ENCODE measurements at regions not wholly inside any gene's neighbourhood (a gene's known extent, or its start where the extent isn't known, plus 50 kb on each side); places are given as distances from the start of the nearest gene placed in this dataset.

GRCh38 chr3:83063446-83063845 lies 1302.0 kb upstream of the GBE1 start:
- POLR2A ChIA-PET = no interaction called here
- Histone ChIP-seq H3K9ac (ENCODE audit: insufficient read depth in 1 of 2, low read depth in 2 of 2, low read length in 2 of 2) (no peak overlapping the region), H3K36me3 (ENCODE audit: control insufficient read depth, insufficient read depth, low read length) (no peaks in the 10 kb centered on the region), H3K27me3 (ENCODE audit: control insufficient read depth in 2 of 2, insufficient read depth in 2 of 2, low read length in 2 of 2) (no peaks in the 10 kb centered on the region), H3K9me1 (ENCODE audit: control insufficient read depth, insufficient read depth, low read length) (no peaks in the 10 kb centered on the region), H3K4me2 (ENCODE audit: insufficient read depth, low read length) (no peak overlapping the region), H3K27ac (ENCODE audit: extremely low read depth, low read depth, low read length) (no peak overlapping the region), H3K4me3 (no peak overlapping the region), H4K20me1 (replicated peaks; ENCODE audit: control insufficient read depth, insufficient read depth, low read length) (no peaks in the 10 kb centered on the region), H3K9me3 (replicated peaks; ENCODE audit: control insufficient read depth, insufficient read depth, low read depth, low read length) (no peaks in the 10 kb centered on the region), H3K79me2 (ENCODE audit: control insufficient read depth, insufficient read depth, low read length) (no peaks in the 10 kb centered on the region), H2AFZ (ENCODE audit: low read depth, low read length) (no peak overlapping the region), H3K4me1 (replicated peaks in 1 of 2; ENCODE audit: control insufficient read depth in 2 of 2, insufficient read depth in 2 of 2, low read length in 2 of 2) (no peaks in the 10 kb centered on the region)
- TF ChIP-seq MYNN (IDR thresholded peaks at IDR 0.05) (no peak), MYNN (CRISPR knock-in tag; IDR thresholded peaks at IDR 0.05) (no peak), ZNF175 (CRISPR knock-in tag; IDR thresholded peaks at IDR 0.05; ENCODE audit: low read depth) (no peak), SOX6 (IDR thresholded peaks at IDR 0.05) (no peak), ZNF518B (CRISPR knock-in tag; IDR thresholded peaks at IDR 0.05) (no peak), ARID2 (IDR thresholded peaks at IDR 0.05) (no peak), XRCC5 (IDR thresholded peaks at IDR 0.05; ENCODE audit: low read depth, low read length) (no peak), HOXB6 (CRISPR knock-in tag; IDR thresholded peaks at IDR 0.05; ENCODE audit: borderline replicate concordance) (no peak), HSF4 (CRISPR knock-in tag; IDR thresholded peaks at IDR 0.05; ENCODE audit: borderline replicate concordance) (no peak), POLR3G (IDR thresholded peaks at IDR 0.05; ENCODE audit: extremely low read depth, insufficient read length, insufficient replicate concordance) (no peak), ZNF24 (IDR thresholded peaks at IDR 0.05) (no peak)
- WGBS (ENCODE audit: insufficient coverage, low coverage, missing lambda C conversion rate) = 0% methylated on average over 2 of the region's 2 CpGs
- CTCF ChIA-PET (ENCODE audit: low intra/inter-chr PET ratio) = no interaction called here
- in situ Hi-C loops (cut with MboI) (no loop called here), intact Hi-C loops (cut with micrococcal nuclease) (no loop called here)
- ATAC-seq (no peak), FAIRE-seq (no peak), DNase-seq (ENCODE audit: extremely low read depth in 1 of 4, low spot score in 3 of 4) (no peak)
- BruUV-seq (replicated peaks) = no TSS peak
